Sciatic nerve (tissue), 2 donors: ENCODE measurements at regions not wholly inside any gene's neighbourhood (a gene's known extent, or its start where the extent isn't known, plus 50 kb on each side); places are given as distances from the start of the nearest gene placed in this dataset.
A peak's percentile ranks its signal among the peaks of the same experiment; 100 is the strongest.

Experiments
- ATAC-seq: fragments of 200-7000 bp; cut with Tn5 transposase; one replicate; pipeline ENCODE4 v1.9.1; 2020; ENCODE audit warnings: mild to moderate bottlenecking, moderate library complexity
- DNase-seq: peaks from one replicate; pipeline ENCODE4 v3.0.0-alpha.2; 2020; ENCODE audit warnings: low spot score
- intact Hi-C: fragments of 100-400 bp; cut with DNase I; formaldehyde crosslinking; loops from one replicate; pipeline ENCODE4 v1.14.2; 2022
- donor health status: DM: no; HTN: no; CAD: no.
- donor health status: DM: no; HTN: no; CAD: no.

DNA sequence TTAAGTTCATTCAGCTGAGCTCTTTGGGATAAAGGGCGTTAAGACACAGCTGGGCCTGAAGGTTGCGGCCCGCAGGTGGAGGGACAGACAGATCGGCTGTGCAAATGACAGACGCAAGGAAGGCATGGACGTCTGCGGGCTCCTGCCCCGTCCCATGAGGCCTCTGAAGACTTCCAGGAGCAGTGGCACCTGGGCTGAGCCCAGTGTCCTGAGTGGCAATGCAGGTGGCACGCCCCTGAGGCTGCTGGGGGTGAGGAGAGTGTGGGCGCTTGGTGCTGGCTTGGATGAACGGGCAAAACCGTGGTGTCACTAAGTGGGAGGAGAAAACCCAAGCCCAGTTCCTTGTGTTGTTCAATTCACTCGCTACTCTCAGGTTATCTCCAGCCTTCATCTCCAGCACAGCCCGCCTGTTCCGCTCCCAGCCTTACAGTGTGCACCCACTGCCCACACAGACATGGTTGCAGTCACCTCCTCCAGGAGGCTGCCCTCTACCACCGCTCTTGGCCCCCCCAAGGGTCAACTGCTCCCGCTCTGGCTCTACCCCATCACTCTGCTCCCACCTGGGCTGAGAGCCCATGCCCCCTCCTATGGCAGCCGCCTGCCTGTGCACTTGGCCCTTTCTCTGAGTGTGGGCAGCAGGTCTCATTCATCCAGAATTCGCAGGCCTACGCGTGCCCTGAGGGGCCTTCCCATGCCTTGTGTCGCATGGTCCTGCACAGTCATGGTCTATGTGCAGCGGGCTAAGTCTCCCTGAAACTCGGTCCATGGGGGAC is 50.3 kb downstream of the PTGR3 start:
- ATAC-seq (peak; percentile 25), DNase-seq (no peak)
- intact Hi-C loops: no loop called here

DNA sequence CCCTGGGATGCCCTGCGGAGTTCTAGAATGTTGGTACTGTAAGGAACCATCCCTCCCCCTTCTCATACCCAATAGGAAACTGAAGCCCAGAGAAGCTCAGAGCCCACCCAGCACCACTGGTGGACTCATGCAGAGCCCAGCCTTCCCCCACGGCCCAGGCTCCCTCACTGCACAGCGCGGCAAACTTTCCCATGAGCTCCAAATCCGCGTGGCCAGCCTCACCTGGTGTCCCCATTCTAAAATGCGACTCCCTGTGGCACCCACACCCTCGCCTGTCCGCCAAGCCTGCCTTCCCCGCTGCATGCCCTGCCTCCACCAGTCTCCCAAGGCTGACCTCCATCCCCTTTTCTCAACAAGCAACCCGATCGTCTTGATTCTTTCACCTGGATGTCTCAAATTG is 51.1 kb downstream of the PTGR3 start:
- DNase-seq: no peak
- intact Hi-C loops: no loop called here
- ATAC-seq: no peak

DNA sequence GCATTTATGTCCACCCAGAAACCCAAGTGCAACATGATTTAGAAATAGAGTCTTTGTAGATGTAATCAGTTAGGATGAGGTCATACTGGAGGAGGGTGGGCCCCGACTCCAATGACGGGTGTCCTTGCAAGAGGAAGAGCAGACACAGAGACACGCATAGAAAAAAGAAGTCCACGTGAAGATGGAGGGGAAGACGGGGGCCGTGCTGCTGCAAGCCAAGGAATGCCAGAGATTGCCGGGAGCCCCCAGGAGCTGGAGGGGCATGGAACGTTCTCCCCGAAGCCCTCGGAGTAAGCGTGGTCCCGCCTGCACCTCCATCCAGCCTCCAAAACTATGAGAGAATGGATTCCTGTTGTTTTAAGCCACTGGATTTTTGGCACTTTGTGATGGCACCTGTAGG is 51.6 kb downstream of the PTGR3 start:
- DNase-seq (no peak), ATAC-seq (no peak)
- intact Hi-C loops: no loop called here

DNA sequence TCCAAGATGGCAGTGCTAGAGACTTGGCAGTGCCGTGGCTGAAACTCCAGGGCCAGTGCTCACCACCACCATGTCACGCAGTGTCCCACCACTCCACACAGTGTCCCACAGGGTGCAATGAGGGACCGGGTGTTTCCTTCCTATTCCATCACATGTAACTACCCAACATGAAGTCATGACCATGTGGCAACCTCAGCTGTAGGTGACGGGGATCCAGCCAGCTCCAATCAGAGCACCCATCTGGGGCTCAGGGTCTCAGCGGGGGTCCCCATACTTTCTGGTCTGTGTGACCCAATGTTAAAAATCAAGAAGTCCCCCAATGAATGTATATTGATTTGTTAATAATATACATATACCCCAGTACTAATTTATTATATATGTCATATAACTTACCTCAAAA is 52.1 kb downstream of the PTGR3 start:
- no peak for ATAC-seq
- intact Hi-C loops: no loop called here
- no peak for DNase-seq

DNA sequence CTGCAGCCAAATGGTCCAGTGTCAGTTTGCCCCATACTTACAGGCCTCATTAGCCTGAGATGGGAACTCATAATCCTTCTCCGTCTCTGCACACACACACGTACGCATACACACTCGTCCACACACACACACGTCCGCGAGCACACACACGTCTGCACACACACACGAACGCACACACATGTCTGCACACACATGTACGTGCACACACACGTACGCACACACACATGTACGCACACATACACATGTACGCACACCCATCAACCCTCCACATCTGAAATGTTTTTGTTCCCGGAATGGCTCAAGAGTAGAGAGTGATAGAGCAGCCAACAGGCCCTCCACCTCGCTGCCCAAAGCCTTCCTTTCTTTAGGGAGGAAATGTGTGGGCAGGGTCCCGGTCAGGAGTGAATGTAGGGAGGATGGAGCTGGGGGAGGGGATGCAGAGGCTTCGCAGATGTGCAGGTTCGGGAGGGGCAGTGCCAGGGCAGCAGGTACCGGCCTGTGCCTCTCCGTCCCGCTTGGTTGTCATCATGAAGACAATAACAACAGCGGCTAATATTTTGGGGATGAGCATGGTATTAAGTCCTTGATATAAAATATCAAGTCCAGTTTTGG is 52.7 kb downstream of the PTGR3 start:
- intact Hi-C loops: no loop called here
- no peak for DNase-seq
- ATAC-seq: no peak

DNA sequence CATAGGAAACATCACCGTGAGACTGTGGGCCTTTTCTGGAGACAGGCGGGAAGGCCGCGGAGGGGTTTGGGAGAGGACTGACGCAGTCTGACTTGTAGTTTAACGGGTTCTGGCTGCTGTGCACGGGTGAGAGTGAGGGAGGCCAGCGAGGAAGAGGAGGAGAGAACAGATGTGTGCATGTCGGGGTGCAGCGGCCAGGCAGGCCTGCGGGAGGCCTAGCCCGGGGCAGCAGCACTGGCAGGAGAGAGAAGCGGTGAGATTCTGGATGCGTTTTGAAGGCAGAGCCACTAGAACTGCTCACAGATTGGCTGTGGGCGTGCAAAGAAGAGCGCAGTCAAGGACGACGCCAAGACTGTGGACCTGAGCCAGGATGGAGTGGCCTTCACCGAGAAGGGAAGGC is 53.9 kb downstream of the PTGR3 start:
- no peak for ATAC-seq
- intact Hi-C loops: no loop called here
- no peak for DNase-seq

DNA sequence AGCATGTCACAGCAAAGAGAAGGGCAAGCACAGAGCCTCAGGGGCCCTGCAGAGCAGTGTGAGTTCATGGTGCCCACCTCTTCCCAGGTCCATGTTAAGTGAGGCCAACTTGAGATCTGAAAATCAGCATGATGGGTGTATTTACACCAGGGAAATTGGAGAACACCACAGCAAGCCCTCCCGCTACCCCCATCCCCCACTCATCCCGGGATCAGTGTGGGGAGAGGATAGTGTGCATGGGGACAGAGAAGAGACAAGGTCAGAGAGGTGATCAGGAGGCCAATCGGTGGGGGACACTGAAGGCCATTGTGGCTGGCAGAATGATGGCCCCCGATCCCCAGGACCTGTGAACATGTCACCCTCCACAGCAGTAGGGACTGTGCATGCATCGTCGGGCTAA is 54.7 kb downstream of the PTGR3 start:
- ATAC-seq: no peak
- intact Hi-C loops: no loop called here
- no peak for DNase-seq

DNA sequence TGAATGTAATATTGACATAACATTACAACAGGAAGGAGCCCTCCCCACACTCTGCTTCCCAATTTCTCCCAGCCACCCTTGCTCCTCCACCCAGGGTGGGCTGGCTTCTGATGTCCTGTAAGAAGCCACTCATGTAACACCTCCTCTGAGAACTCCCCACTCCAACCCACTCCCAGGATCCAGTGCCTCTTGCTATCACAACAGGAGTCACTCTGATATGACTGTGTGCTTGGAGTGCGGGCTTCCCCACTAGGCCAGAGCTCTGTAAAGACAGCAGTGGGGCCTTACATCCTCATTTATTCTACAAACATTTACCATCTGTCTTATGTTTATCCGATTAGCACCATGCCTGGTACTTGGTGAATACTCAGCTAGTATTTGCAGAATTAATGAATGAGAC is 65.1 kb downstream of the PTGR3 start:
- no peak for DNase-seq
- intact Hi-C loops: no loop called here
- ATAC-seq: no peak

DNA sequence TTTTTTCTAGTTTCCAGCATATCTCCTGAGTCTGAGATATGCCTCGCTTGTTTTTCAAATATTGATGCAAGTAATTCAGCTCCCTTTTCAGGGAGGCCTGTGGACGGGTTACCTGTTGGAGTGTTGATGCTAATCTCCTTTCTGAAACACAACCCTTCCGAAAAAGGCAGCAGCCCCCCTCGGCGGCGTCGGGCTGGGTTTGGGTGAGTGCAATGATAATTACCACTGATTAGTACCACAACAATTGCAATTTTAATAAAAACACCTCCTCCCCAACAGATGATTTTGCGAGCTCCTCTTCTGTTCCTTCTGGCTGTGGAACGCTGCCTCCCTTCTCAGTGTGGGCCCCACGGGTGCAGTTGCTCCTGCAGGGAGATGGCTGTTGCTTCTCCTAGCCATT is 66.3 kb downstream of the PTGR3 start:
- ATAC-seq (no peak), DNase-seq (no peak)
- intact Hi-C loops: no loop called here

DNA sequence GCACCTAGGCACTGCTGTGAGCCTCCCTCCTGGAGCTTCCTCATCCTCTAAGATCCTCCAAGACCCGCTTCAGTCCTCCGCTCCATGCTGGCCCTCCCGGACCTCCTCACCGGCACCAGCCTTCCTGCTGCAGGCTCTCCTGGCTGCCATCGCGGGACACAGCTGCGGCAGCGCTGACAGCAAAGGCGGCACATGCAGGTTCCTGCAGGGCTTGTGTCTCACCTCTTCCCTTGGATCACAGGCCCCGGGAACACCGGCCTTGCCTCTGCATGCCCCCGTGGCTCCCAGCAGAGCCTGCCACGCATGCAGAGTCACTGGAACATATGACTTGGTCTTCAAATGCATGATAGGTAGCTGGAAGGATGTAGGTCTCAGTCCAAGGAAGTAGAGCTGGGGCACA is 67.2 kb downstream of the PTGR3 start:
- intact Hi-C loops: no loop called here
- ATAC-seq (no peak), DNase-seq (no peak)

DNA sequence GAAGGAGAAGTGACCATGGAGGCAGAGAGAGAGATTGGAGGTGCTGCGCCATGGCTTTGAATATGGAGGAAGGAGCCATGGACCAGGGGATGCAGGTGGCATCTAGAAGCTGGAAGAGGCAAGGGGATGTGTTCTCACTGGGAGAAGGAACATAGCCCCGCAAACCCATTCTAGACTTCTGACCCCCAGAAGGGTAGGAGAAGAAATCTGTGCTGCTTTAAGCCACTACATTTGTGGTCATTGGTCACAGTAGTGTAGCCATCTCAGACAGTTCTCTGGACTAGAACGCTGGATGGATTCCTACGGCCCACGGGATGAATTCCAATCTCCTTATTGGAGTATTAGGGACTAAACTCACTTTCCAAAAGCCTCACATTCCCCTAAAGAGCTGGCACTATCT is 67.8 kb downstream of the PTGR3 start:
- no peak for ATAC-seq
- no peak for DNase-seq
- intact Hi-C loops: no loop called here

DNA sequence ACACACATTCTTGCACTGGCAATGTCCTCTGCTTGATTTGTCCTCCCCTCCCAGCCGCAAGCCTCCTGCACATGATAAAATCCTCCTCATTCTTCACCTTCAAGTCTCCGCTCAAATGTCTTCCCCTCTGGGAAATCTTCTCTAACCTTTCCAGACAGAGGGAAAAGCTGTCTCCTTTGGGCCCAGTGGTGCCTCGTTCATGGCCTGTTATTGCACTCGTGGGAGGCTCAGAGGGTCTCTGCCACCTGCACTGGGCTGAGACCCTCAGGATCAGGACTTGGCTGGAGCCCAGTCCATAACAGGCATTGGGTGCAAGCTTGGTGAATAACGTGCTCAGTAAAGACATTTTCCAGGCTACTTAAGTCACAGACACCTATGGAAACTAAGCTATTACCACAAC is 68.6 kb downstream of the PTGR3 start:
- DNase-seq (no peak), ATAC-seq (no peak)
- intact Hi-C loops: no loop called here

DNA sequence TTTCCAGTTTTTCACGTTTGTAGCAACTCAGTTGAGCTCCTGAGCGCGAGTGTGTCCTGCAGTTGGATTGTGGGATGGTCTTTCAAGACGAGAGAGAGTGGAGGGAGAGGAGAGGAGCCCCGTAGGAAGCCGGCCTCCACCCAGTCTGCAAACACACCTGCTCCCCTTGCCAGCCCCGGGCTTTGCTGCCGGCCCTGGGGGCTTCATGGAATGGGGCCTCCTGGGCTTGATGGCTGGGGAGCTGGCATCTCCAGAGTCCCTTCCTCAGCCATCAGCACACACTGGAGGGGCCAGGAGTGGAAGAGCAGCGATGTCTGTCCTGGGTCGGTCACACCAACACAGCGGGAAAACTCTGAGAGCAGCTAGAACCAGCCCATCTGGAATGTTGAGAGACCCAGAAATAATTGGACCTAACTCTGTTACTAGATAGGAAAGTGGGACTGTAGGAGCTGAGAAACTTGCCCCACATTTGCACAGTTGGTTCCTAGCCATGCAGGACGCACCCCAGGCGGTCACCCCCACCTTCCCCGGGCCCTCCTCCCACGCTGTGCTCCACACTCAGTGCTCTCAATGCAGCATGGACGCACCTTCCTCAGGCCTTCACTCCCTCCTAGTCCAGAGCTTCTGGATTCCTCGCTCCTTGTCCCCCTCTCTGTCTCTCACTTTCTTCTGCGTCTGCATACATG is 69.6 kb downstream of the PTGR3 start:
- DNase-seq (no peak), ATAC-seq (no peak)
- intact Hi-C loops: no loop called here

DNA sequence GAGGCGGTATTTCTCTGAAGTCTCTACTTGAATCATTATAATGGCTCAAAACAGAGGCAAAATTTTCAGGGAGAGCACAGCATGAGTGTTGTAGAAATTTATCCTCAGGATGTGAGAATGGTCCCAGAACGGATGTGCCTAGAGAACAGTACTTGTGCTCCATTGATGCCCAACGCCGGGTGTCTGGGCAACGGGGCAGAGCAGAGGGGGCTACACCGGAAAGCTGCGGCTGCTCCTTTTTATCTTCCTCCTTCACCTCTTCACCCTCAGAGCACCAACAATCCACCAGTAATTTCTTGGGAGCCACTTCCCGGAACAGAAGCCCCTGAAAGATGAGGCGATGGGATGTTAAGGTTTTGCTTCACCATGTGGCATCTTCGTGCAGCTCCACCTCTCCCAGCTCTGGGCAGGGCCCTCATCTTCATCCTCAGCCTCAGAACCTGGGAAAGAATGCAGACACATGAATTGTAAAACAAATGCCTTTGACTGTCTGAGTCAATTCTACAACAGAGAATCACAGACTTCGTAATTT is 71.5 kb downstream of the PTGR3 start:
- intact Hi-C loops: no loop called here
- ATAC-seq (no peak), DNase-seq (no peak)

DNA sequence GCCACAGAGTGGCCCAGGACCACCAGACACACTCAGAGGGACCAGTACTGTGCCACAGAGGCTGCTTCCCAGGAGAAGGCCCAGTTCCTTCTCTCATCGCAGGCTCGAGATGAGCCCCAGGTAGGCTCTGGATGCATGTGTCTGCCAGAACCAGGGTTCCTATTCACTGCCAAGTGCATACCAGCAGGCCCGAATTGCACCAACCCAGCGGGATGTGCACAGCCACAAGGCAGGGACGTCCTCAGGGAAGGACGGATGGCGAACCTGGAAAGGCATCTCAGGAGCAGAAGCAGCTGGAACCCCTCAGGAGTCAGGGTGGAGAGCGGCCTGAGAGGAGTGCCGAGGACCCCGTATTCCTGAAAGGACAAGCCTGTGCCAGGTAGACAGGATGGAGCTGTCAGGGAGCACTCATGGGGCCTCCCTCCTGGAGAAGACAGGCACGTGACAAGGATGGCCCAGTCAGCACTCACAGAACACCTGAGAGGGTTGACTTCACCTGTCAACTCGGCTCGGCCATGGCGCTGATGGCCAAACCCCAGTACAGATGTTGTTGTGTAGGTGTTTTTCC is 73.7 kb downstream of the PTGR3 start:
- ATAC-seq (no peak), DNase-seq (no peak)
- intact Hi-C loops: no loop called here

DNA sequence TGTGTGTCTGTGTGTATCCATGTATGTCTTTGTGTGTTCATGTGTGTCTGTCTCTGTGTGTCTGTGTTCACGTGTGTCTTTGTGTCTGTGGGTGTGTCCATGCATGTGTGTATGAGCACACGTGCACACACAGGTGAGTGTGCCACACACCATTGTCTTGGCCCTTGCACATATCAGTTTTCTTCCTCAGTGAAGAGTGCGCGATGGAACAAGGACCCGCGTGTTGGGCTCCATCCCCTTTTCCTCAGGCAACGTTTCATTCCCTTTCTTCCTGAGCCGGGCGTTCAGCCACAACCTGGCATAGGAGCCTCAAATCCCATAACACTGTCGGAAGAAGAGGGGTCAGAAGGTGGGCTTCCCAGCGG is 74.3 kb downstream of the PTGR3 start:
- no peak for DNase-seq
- intact Hi-C loops: no loop called here
- ATAC-seq: no peak

DNA sequence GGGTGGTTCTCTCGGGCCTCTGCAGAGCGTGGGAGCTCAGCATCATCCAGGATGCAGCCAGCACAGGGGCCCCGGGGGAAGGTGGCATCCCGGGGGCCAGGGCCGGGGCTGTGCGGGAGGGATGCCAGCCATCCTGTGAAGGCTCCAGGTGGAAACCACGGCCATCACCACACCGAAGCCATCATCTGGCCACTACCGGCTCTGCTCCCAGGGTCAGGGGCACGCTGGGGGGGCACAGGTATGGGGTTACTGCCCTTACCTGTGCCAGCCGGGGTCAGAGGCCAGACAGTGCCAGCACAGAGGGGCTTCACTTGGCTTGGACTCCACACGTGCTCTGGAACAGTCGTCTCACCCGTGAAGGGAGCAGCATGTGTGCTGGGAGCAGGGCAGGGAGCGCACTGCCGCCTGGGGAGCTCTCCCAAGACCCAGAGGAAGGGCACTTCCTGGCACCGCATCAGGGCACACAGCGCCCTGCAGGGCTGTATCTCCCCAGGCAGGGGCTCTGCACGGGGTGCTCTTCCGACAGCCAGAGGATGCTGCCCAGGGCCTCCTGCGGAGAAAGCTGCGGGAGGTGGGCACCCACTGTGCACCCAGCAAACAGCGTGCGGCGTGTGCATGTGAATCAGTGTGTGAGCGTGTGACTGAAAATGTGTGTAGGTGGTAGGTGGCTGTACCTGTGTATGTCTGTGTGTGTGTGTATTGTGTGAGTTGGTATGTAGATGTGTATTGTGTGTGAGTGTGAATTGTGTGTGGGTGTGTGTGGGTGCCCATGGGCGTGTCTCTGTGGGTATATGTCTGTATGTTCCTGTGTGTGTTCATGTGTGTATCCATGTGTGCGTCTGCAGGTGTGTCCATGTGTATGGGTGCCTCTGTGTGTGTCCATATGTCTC is 75.0 kb downstream of the PTGR3 start:
- no peak for DNase-seq
- intact Hi-C loops: no loop called here
- ATAC-seq: no peak

DNA sequence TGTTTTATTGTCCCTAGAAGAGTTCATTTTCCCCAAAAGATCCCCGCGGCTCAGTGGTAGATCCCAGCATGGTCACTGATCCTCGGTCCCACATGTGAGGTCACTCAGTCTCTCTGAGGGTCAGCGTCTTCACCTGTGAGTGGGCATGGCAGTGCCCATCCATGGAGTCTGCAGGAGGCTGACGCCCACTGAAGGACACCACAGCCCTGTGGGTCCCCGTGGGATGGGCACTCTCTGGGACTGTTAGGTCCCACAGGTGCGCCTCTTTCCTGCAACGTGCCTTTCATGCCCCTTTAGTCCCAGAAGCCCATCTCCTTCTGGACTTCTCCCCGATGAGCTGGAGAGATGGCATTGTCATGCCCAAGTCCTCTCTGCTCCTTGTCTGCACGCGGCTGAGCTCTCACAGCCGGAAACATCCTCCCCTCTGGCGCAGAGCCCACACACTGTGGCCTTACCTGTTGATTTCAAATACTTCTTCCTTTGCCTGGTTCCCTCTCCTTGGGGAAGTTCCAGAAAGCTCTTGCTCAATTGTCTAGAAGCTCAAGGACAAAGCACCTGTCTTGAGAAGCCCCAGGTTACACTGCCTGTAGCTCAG is 75.9 kb downstream of the PTGR3 start:
- DNase-seq (no peak), ATAC-seq (no peak)
- intact Hi-C loops: no loop called here
